Heart left ventricle (tissue), 16 donors: ENCODE measurements at regions not wholly inside any gene's neighbourhood (a gene's known extent, or its start where the extent isn't known, plus 50 kb on each side); places are given as distances from the start of the nearest gene placed in this dataset.
A peak's percentile ranks its signal among the peaks of the same experiment; 100 is the strongest.
"Not testable (repeated sequence)": the region's sequence is repeated elsewhere in the genome, so short reads cannot be mapped to it uniquely, and the experiment has no call there.

Experiments
- ATAC-seq, 4 donors: fragments of 200-7000 bp; cut with Tn5 transposase; one replicate each; pipeline ENCODE4 v1.9.1; 2020 to 2022; ENCODE audit warnings: moderate library complexity in 4 of 4, mild to moderate bottlenecking in 3 of 4, moderate number of reproducible peaks in 1 of 4
- DNase-seq, 5 donors: peaks; one replicate each; pipeline ENCODE4 v3.0.0-alpha.2; 2020
- H3K27ac ChIP-seq, 12 donors: fragments of 200-600 bp; sonication (generic) in 4 of 12; one replicate each; pipeline versions ENCODE4 v1.5.0 to v1.8.0; 2016 to 2022; ENCODE audit warnings: mild to moderate bottlenecking in 2 of 12
- H3K27me3 ChIP-seq, 9 donors: fragments of 200-600 bp; sonication (generic) in 2 of 9; one replicate each; pipeline versions ENCODE4 v1.5.1 to v1.8.0; 2016 to 2022; ENCODE audit warnings: mild to moderate bottlenecking in 3 of 9
- H3K36me3 ChIP-seq, 9 donors: fragments of 200-600 bp; sonication (generic) in 2 of 9; one replicate each; pipeline versions ENCODE4 v1.5.0 to v1.8.0; 2018 to 2022; ENCODE audit warnings: mild to moderate bottlenecking in 2 of 9
- H3K4me1 ChIP-seq, 12 donors: fragments of 200-600 bp; sonication (generic) in 4 of 12; one replicate each; pipeline versions ENCODE4 v1.5.0 to v1.8.0; 2016 to 2022; ENCODE audit warnings: mild to moderate bottlenecking in 3 of 12
- H3K4me3 ChIP-seq, 12 donors: fragments of 200-600 bp; sonication (generic) in 4 of 12; one replicate each; pipeline versions ENCODE4 v1.5.0 to v1.8.0; 2017 to 2022; ENCODE audit warnings: mild to moderate bottlenecking in 9 of 12, moderate library complexity in 4 of 12
- H3K9me3 ChIP-seq, 12 donors: fragments of 200-600 bp; sonication (generic) in 4 of 12; one replicate each; pipeline versions ENCODE4 v1.5.0 to v1.8.0; 2016 to 2022; ENCODE audit warnings: mild to moderate bottlenecking in 1 of 12
- CTCF ChIP-seq, 12 donors: fragments of 200-600 bp; sonication (generic) in 4 of 12; IDR thresholded peaks; one replicate each; pipeline versions ENCODE4 v1.5.0 to v1.8.0; 2018 to 2022; ENCODE audit warnings: antibody characterized with exemption in 12 of 12, mild to moderate bottlenecking in 5 of 12
- POLR2A ChIP-seq, 2 donors: fragments of 450-650 bp; IDR thresholded peaks; one replicate each; pipeline ENCODE4 v1.6.1; 2017; ENCODE audit warnings: antibody characterized with exemption in 2 of 2, mild to moderate bottlenecking in 2 of 2, moderate library complexity in 2 of 2
- WGBS, 4 donors: extraction: QIAGEN DNeasy Blood & Tissue Kit in 2 of 4; methylation state at CpG; one replicate each; pipeline versions ENCODE4 v1.1.5 to v1.1.7; 2013 to 2018; 5-methylcytosine and 5-hydroxymethylcytosine counted together
- intact Hi-C, 10 donors: fragments of 100-400 bp; cut with DNase I; formaldehyde crosslinking; loops; one replicate each; pipeline versions ENCODE4 v1.11.1 to v1.14.2; 2022
- donor health status: ischemic (EF 13 %, LVEDD 7.1; RV severe dilation, severe dysfunction).
- donor health status: healthy with polysubstance abuse.
- donor health status: DM: no; HTN: yes; CAD: no.
- donor health status: DM: no; HTN: no; CAD: no.
- donor health status: ischemic (EF 25% LVEDD 6.9; RV normal size, moderate dysfunction).
- donor health status: ischemic (EF 25% LVEDD 5.7; RV mildly dilated, moderate dysfunction).
- donor health status: healthy.
- donor health status: DM: yes; HTN: yes; CAD: no.
- donor health status: ischemic (EF 35%, LVEDD 5.7; RV mildly dilated, moderate dysfunction).
- donor health status: nonischemic (EF 11% LVEDD 7.7; RV severe dilation, severe dysfunction).
- donor health status: DM: yes; HTN: yes; CAD: no.
- donor health status: PGD.
- donor health status: ischemic (EF 29% LVEDD 5.4; RV normal size, mild dysfunction).
- donor health status: nonischemic (EF 23%, LVEDD 6.1; RV moderate dilation, normal function).

- intact Hi-C loops, result no loop called here
- 71 to 86% (median 73%) methylated on average over 8 to 9 of the region's 9 CpGs for WGBS, 4 donors
- DNase-seq (no peak), ATAC-seq (no peak)
- H3K36me3 ChIP-seq, result no peaks in the 10 kb centered on the region
- H3K9me3 ChIP-seq, result no peaks in the 10 kb centered on the region
- H3K27me3 ChIP-seq, result peaks cover 0 to 12% (median 0%) of the 10 kb centered on the region in 9 donors
- TF ChIP-seq POLR2A (IDR thresholded peaks at IDR 0.05) (no peak), CTCF (IDR thresholded peaks at IDR 0.05) (no peak)
- no peak overlapping the region for H3K27ac ChIP-seq
- H3K4me1 ChIP-seq, result no peaks in the 10 kb centered on the region
- H3K4me3 ChIP-seq, result no peak overlapping the region
These were observed 115.2 kb upstream of the IGLL5 start for GRCh38 chr22:22772396-22772795.

- WGBS, 4 donors, result 85 to 96% (median 95%) methylated on average over 2 of the region's 2 CpGs
- intact Hi-C loops, result no loop called here
- Histone ChIP-seq H3K27ac (no peak overlapping the region), H3K27me3 (peaks cover 0 to 11% (median 0%) of the 10 kb centered on the region in 9 donors), H3K4me3 (no peak overlapping the region), H3K9me3 (no peaks in the 10 kb centered on the region), H3K36me3 (no peaks in the 10 kb centered on the region), H3K4me1 (no peaks in the 10 kb centered on the region)
- DNase-seq (no peak), ATAC-seq (no peak)
- TF ChIP-seq CTCF (IDR thresholded peaks at IDR 0.05), result no peak
- TF ChIP-seq POLR2A (IDR thresholded peaks at IDR 0.05), result no peak
These were observed 114.7 kb upstream of the IGLL5 start for GRCh38 chr22:22772883-22773282.

GRCh38 chr22:22773427-22773826, 114.2 kb upstream of the IGLL5 start:
- 92 to 95% (median 94%) methylated on average over 5 of the region's 5 CpGs for WGBS, 4 donors
- no peak for DNase-seq
- intact Hi-C loops, result no loop called here
- no peaks in the 10 kb centered on the region for H3K4me1 ChIP-seq
- H3K27ac ChIP-seq, result no peak overlapping the region
- peaks cover 0 to 9% (median 0%) of the 10 kb centered on the region in 9 donors for H3K27me3 ChIP-seq
- ATAC-seq, result no peak
- no peaks in the 10 kb centered on the region for H3K9me3 ChIP-seq
- H3K4me3 ChIP-seq, result no peak overlapping the region
- TF ChIP-seq POLR2A (IDR thresholded peaks at IDR 0.05) (no peak), CTCF (IDR thresholded peaks at IDR 0.05) (no peak)
- H3K36me3 ChIP-seq, result no peaks in the 10 kb centered on the region

- peak in 1 of 4 donors; percentile 41 for ATAC-seq
These were observed 113.5 kb upstream of the IGLL5 start for GRCh38 chr22:22773979-22774604.

GRCh38 chr22:22774762-22775161, 112.9 kb upstream of the IGLL5 start:
- ATAC-seq, H3K27ac ChIP-seq, intact Hi-C loops, H3K9me3 ChIP-seq, H3K4me3 ChIP-seq, H3K4me1 ChIP-seq, H3K27me3 ChIP-seq, H3K36me3 ChIP-seq, DNase-seq: not testable (repeated sequence)
- WGBS, 4 donors, result 59 to 73% (median 64%) methylated on average over 3 of the region's 3 CpGs

More at GRCh38 chr22:22773979-22774604, 113.5 kb upstream of the IGLL5 start:
- WGBS, 4 donors, result 78 to 85% (median 80%) methylated on average over 7 of the region's 7 CpGs
- H3K4me3 ChIP-seq, result no peak overlapping the region
- H3K27me3 ChIP-seq, result peaks cover 0 to 3% (median 0%) of the 10 kb centered on the region in 9 donors
- H3K36me3 ChIP-seq, result no peaks in the 10 kb centered on the region
- DNase-seq, result no peak
- no peaks in the 10 kb centered on the region for H3K9me3 ChIP-seq
- TF ChIP-seq CTCF (IDR thresholded peaks at IDR 0.05), result no peak
- no peak for TF ChIP-seq POLR2A (IDR thresholded peaks at IDR 0.05)
- H3K4me1 ChIP-seq, result no peaks in the 10 kb centered on the region
- intact Hi-C loops, result no loop called here
- H3K27ac ChIP-seq, result no peak overlapping the region
